Erythroblast (primary cell): ENCODE measurements at regions not wholly inside any gene's neighbourhood (a gene's known extent, or its start where the extent isn't known, plus 50 kb on each side); places are given as distances from the start of the nearest gene placed in this dataset.

Experiments used
- DNase-seq, 2 experiments: peaks; one replicate each; lab custom pipeline; 2025; lab: John Stamatoyannopoulos, UW
- GATA1 ChIP-seq: IDR thresholded peaks from 2 replicates; pipeline ENCODE4 v1.6.1; 2011; ENCODE audit warnings: low read depth, mild to moderate bottlenecking, control low read depth, low read length, moderate library complexity
- POLR2A ChIP-seq: IDR thresholded peaks from 2 replicates; pipeline ENCODE4 v1.6.1; 2011; ENCODE audit warnings: mild to moderate bottlenecking, low read length

DNA sequence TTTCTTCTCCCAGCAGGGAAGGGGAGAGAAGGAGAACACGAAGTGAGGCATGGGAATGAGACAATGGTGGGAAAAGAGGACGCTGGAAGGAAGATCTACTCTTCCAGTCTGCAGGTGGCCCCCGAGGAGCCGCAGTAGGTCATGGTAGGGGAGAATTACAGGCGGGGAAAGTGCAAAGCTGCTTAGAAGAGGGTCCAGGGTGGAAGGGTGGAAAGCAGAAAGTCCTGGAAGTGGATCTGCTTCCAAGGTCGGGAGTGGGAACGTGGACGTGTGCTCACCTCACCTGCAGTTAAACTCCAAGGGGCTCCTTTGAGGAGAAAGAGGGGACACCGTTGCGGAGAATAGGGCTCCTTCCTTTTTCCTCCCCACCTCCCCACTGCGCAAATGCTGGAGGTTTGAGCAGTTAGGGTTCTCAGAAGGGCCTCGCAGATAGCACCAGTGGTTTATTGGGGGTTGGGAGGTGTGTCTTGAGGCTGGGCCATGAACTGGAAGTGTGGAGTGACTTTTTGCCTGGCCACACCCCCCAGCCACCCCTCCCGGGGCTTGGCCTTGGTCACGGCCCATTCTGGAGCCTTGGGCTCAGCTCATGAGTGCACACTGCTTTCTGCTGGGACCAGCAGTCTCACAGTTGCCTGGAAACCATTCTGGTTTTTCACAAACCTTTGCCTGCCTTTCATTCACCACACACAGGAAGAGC lies 100.4 kb upstream of the MLN start:
- TF ChIP-seq GATA1 (no peak), POLR2A (peak; percentile 64)
- peak; percentile 57 to 72 for DNase-seq

- DNase-seq = no peak
- TF ChIP-seq POLR2A (no peak), GATA1 (no peak)
Measured at GRCh38 chr6:33903579-33903978, 99.8 kb upstream of the MLN start.

DNA sequence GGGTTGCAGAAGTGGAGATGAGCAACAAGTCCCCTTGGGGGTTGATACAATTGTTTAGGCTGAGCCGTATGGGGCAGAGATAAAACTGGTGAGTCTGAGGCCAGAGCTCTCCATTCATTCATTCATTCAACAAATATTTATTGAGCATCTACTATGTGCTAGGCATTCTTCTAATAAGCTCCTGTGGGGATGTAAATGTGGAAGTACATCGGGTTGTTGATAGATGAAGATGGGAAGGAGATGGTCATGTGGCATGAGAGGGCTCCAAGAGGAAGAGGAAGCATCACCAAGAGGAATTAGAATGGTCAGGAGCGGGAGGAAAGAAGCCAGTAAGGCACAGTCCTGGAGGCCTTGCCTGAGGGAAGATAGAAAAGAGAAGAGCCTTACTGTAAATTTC lies 98.7 kb upstream of the MLN start:
- TF ChIP-seq GATA1 = no peak
- DNase-seq = no peak

- peak; percentile 41 to 76 for DNase-seq
Measured at GRCh38 chr6:33901822-33902456, 98.1 kb upstream of the MLN start.

DNA sequence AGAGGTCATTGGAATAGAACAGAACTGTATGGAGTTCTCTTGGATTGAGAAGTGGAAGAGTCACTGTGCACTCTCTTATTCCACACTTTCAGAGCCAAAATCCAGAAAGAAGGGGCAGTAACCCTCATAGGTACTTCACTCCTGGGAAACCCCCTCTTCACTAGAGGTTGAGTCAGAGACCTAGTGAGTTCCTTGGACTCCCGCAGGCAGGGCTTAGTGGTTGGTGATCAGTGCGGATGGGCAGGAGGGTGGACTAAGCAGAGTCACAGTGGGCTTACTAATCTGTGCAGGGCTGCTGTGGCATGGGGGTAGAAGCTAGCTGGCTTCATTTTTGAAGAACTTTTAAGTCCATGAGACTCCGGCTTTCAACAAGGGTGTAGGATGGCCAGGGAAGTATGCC lies 95.0 kb upstream of the MLN start:
- no peak for DNase-seq
- TF ChIP-seq GATA1 = no peak
- no peak for TF ChIP-seq POLR2A

More at GRCh38 chr6:33901822-33902456, 98.1 kb upstream of the MLN start:
- no peak for TF ChIP-seq GATA1
- TF ChIP-seq POLR2A = no peak

GRCh38 chr6:33897189-33897780 lies 93.5 kb upstream of the MLN start:
- DNase-seq = no peak
- TF ChIP-seq POLR2A (no peak), GATA1 (no peak)

DNA sequence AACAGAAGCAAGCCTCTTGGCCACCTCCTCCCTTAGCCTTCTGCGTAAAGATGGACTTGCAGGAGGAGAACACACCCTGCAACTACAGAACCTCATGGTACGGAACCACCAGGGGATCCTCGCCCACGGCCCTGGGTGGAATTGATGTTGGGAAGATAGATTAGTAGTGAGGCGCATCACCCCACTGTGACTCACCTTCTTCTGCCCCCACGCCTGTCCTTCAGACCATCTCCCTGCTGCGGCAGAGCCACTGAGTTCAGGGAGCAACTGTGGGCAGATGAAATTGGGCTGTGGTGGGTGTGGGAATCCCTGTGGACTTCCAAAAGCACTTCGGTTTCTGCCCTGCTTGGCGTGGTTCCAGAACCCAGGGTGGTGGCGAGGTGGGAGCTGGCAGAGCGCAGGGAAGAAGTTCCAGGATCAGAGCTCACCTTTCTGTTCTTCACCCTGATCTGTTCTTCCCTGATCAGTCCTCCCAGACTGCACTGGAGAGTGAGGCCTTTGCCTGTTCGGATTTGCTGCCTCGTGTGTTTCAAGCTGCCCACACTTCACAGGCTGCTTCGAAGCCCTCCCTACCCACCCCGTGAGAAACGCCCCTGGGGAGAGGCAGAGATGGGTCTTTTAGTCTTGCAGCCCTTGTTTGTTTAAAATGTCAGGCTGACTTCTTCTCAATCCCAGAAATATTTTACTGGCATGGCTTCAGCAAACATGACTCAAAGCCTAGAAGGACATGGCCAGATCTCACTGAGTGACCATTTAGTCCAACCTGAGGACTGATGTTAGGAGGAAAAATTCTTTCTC lies 92.8 kb upstream of the MLN start:
- TF ChIP-seq GATA1 (no peak), POLR2A (no peak)
- no peak for DNase-seq

- no peak for TF ChIP-seq POLR2A
- DNase-seq = no peak
Measured at GRCh38 chr6:33895988-33896387, 92.2 kb upstream of the MLN start.

- no peak for DNase-seq
- TF ChIP-seq POLR2A (no peak), GATA1 (no peak)
Measured at GRCh38 chr6:33895296-33895695, 91.5 kb upstream of the MLN start.

DNA sequence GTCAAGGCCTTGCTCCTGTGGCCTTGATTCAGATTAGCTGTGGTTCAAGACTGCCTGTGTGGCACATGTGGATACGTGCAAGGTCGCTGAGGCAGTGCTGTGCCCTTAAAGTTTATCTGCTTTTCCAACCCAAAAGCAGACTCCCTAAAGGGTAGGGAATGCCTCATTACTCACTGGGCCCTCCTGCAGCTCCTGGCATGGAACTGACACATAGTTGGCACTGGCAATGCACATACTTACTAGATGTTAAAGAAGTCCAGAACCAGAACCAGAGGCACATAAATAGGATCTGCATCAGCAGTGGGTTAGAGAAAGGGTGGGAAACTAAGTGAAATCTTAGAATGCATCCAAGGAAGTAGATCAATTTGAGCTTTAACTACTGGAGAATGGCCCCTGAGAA lies 90.6 kb upstream of the MLN start:
- DNase-seq = no peak
- no peak for TF ChIP-seq POLR2A
- no peak for TF ChIP-seq GATA1

DNA sequence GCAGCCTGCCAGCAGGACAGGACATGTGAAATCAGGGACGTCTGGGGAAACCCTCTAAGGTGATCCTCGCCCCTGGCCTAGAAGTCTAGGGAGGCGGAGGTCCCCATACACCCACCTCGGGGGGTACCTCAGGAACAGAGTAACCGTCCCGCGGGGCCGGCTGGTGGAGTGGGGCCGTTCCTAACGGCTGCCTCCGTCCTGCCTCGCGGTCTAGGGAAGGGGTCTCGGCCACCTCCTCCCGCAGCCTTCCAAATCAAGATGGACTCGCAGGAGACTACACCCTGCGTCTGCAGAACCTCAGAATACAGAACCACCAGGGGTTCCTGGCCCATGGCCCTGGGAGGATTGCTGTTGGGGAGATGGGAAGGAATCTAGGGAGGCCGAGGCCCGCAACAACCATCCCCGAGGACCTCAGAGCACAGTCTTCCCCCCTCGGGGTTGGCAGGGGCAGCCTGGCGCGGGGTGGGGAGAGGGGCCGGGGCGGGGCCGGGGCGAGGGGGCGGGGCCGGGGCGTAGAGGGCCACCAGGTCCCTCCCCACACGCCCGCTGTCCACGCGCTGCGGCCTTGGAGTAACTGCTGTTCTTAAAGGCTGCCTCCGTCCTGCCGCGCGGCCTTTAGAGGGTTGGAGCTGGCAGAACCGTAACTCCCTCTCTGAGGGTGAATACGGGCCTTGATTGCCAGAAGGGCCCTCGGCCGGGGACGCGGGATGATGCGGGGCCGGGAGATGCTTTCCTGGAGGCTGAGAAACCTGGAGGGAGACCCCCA lies 89.0 kb upstream of the MLN start:
- TF ChIP-seq POLR2A = no peak
- TF ChIP-seq GATA1 = no peak
- DNase-seq = no peak

DNA sequence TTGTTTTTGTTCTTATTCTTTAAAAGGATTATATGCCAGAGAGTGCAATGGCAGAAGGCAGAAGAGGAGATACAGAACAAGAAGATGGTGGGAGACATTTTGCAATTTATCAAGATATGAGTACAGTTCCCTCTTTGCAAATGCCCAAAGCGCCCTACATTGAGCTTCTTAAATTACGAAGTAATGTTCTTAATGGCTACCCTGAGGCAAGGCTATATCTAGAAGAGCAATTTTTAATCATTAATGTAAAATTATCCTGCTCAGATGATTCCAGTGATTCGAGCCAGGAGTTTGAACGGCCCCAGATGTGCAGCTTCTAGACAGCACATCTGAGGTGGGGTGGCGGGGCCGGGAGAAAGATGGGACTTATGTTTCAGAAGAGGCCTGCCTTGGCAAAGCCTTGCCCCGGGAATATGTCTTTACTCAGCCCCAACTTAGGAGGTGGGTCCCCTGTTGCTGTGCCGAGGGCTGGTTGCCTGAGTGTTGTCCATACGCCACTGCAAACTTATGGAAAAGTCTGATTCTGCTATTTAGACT lies 84.9 kb upstream of the MLN start:
- no peak for TF ChIP-seq GATA1
- no peak for TF ChIP-seq POLR2A
- no peak for DNase-seq

DNA sequence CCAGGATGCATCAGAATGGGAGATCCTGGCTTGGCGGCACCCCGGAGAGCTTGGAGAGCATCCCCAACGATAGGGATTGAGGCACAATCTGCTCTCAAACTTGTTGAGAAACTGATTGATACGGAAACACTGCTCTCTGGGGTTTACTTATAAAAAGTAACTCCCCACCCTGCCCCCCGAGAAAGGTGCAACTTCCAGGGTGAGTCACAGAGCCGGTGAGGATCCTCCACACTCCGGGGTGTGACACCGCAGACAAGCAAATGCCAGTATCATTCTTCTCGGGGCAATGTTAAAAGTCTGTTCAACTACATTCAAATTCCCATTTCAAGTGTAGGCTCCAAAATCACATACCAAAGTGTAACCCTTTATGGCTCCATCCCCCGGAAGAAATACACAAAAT lies 84.4 kb upstream of the MLN start:
- TF ChIP-seq GATA1 (no peak), POLR2A (no peak)
- no peak for DNase-seq
